GM12873 (cell line): ENCODE measurements at regions not wholly inside any gene's neighbourhood (a gene's known extent, or its start where the extent isn't known, plus 50 kb on each side); places are given as distances from the start of the nearest gene placed in this dataset.
A peak's percentile ranks its signal among the peaks of the same experiment; 100 is the strongest.

Source experiments
- CTCF ChIP-seq: IDR thresholded peaks from 2 replicates; pipeline ENCODE4 v1.5.1; 2012; ENCODE audit warnings: low read depth, mild to moderate bottlenecking, moderate library complexity, low read length, control low read depth; ENCODE audit not compliant: insufficient read depth; ENCODE audit errors: missing control alignments

- no peak for TF ChIP-seq CTCF
These were observed 128.5 kb downstream of the CHD9NB start for GRCh38 chr16:52924162-52924561.

GRCh38 chr16:52921104-52921503 is 131.6 kb downstream of the CHD9NB start:
- TF ChIP-seq CTCF, result no peak

GRCh38 chr16:52920331-52920730 is 132.4 kb downstream of the CHD9NB start:
- TF ChIP-seq CTCF, result no peak

- TF ChIP-seq CTCF, result no peak
These were observed 138.3 kb downstream of the CHD9NB start for GRCh38 chr16:52914428-52914827.

- peak; percentile 84 for TF ChIP-seq CTCF
These were observed 140.0 kb downstream of the CHD9NB start for GRCh38 chr16:52912565-52913173.

- TF ChIP-seq CTCF, result no peak
These were observed 146.4 kb downstream of the CHD9NB start for GRCh38 chr16:52906281-52906680.

- no peak for TF ChIP-seq CTCF
These were observed 156.1 kb downstream of the CHD9NB start for GRCh38 chr16:52896478-52897164.
